Esophagus muscularis mucosa (tissue), 3 donors: ENCODE measurements at regions not wholly inside any gene's neighbourhood (a gene's known extent, or its start where the extent isn't known, plus 50 kb on each side); places are given as distances from the start of the nearest gene placed in this dataset.

Experiments
- CTCF ChIP-seq, 3 experiments: fragments of 200-600 bp in 2 of 3; fragments of 450-650 bp in 1 of 3; sonication (generic) in 2 of 3; IDR thresholded peaks; one replicate each; pipeline ENCODE4 v1.5.1; 2017 to 2019; ENCODE audit warnings: antibody characterized with exemption in 3 of 3, mild to moderate bottlenecking in 2 of 3, moderate library complexity in 1 of 3
- POLR2A ChIP-seq: fragments of 450-650 bp; IDR thresholded peaks from one replicate; pipeline ENCODE4 v1.6.1; 2017; ENCODE audit warnings: antibody characterized with exemption, moderate library complexity, mild to moderate bottlenecking, low read depth
- POLR2AphosphoS5 ChIP-seq, 2 donors: sonication (generic); formaldehyde crosslinking; IDR thresholded peaks; one replicate each; pipeline ENCODE4 v1.6.1; 2017; ENCODE audit warnings: antibody characterized with exemption in 2 of 2

- TF ChIP-seq POLR2A (no peak), CTCF (IDR thresholded peaks at IDR 0.05) (no peak), POLR2AphosphoS5 (IDR thresholded peaks at IDR 0.05) (no peak)
These were observed 121.3 kb upstream of the GULP1 start for GRCh38 chr2:188170356-188170755.
